ENCODE measurements at regions not wholly inside any gene's neighbourhood (a gene's known extent, or its start where the extent isn't known, plus 50 kb on each side); places are given as distances from the start of the nearest gene placed in this dataset.
A peak's percentile ranks its signal among the peaks of the same experiment; 100 is the strongest.

GRCh38 chr9:109913461-109913810 is 133.4 kb downstream of the PALM2AKAP2 start:
- DNase-seq (ENCODE audit: low read depth), result no peak

GRCh38 chr9:109914280-109915027 is 134.5 kb downstream of the PALM2AKAP2 start:
- DNase-seq (ENCODE audit: low read depth), result peak; percentile 86

- no peak for DNase-seq (ENCODE audit: low read depth)
Measured at GRCh38 chr9:109916316-109916715, 136.3 kb downstream of the PALM2AKAP2 start.

- DNase-seq (ENCODE audit: low read depth), result no peak
Measured at GRCh38 chr9:109918339-109919163, 138.6 kb downstream of the PALM2AKAP2 start.

- no peak for DNase-seq (ENCODE audit: low read depth)
Measured at GRCh38 chr9:109919736-109920408, 139.9 kb downstream of the PALM2AKAP2 start.

GRCh38 chr9:109922617-109923470 is 142.8 kb downstream of the PALM2AKAP2 start:
- no peak for DNase-seq (ENCODE audit: low read depth)

- no peak for DNase-seq (ENCODE audit: low read depth)
Measured at GRCh38 chr9:109923471-109923760, 143.4 kb downstream of the PALM2AKAP2 start.

- no peak for DNase-seq (ENCODE audit: low read depth)
Measured at GRCh38 chr9:109923806-109924205, 143.8 kb downstream of the PALM2AKAP2 start.

- DNase-seq (ENCODE audit: low read depth), result no peak
Measured at GRCh38 chr9:109925799-109926198, 145.8 kb downstream of the PALM2AKAP2 start.

- DNase-seq (ENCODE audit: low read depth), result no peak
Measured at GRCh38 chr9:109926421-109926869, 146.4 kb downstream of the PALM2AKAP2 start.

- no peak for DNase-seq (ENCODE audit: low read depth)
Measured at GRCh38 chr9:109931623-109932022, 151.6 kb downstream of the PALM2AKAP2 start.

GRCh38 chr9:109934136-109934856 is 154.3 kb downstream of the PALM2AKAP2 start:
- no peak for DNase-seq (ENCODE audit: low read depth)

GRCh38 chr9:109934857-109935215 is 154.8 kb downstream of the PALM2AKAP2 start:
- peak; percentile 61 for DNase-seq (ENCODE audit: low read depth)

- no peak for DNase-seq (ENCODE audit: low read depth)
Measured at GRCh38 chr9:109935406-109936087, 155.5 kb downstream of the PALM2AKAP2 start.

GRCh38 chr9:109937861-109938453 is 158.0 kb downstream of the PALM2AKAP2 start:
- DNase-seq (ENCODE audit: low read depth), result no peak

GRCh38 chr9:109939698-109940342 is 159.8 kb downstream of the PALM2AKAP2 start:
- DNase-seq (ENCODE audit: low read depth), result no peak

- no peak for DNase-seq (ENCODE audit: low read depth)
Measured at GRCh38 chr9:109940561-109940960, 160.6 kb downstream of the PALM2AKAP2 start.

- no peak for DNase-seq (ENCODE audit: low read depth)
Measured at GRCh38 chr9:109941771-109942170, 161.8 kb downstream of the PALM2AKAP2 start.

GRCh38 chr9:109945573-109945972 is 165.6 kb downstream of the PALM2AKAP2 start:
- DNase-seq (ENCODE audit: low read depth), result peak; percentile 36

GRCh38 chr9:109948453-109948852 is 168.5 kb downstream of the PALM2AKAP2 start:
- no peak for DNase-seq (ENCODE audit: low read depth)
